Suprapubic skin (tissue), 4 donors: ENCODE measurements at regions not wholly inside any gene's neighbourhood (a gene's known extent, or its start where the extent isn't known, plus 50 kb on each side); places are given as distances from the start of the nearest gene placed in this dataset.

Source experiments
- CTCF ChIP-seq, 2 donors: fragments of 200-600 bp in 1 of 2; fragments of 450-650 bp in 1 of 2; sonication (generic) in 1 of 2; IDR thresholded peaks; one replicate each; pipeline ENCODE4 v1.5.1; 2016 to 2019; ENCODE audit warnings: antibody characterized with exemption in 2 of 2, mild to moderate bottlenecking in 1 of 2, moderate library complexity in 1 of 2
- EP300 ChIP-seq: sonication (generic); formaldehyde crosslinking; IDR thresholded peaks from one replicate; pipeline ENCODE4 v1.6.1; 2017; ENCODE audit warnings: antibody characterized with exemption
- POLR2A ChIP-seq, 2 donors: fragments of 450-650 bp; IDR thresholded peaks; one replicate each; pipeline ENCODE4 v1.6.1; 2017; ENCODE audit warnings: antibody characterized with exemption in 2 of 2, mild to moderate bottlenecking in 2 of 2, moderate library complexity in 2 of 2
- POLR2AphosphoS5 ChIP-seq, 3 donors: sonication (generic); formaldehyde crosslinking; IDR thresholded peaks; one replicate each; pipeline ENCODE4 v1.6.1; 2017; ENCODE audit warnings: antibody characterized with exemption in 3 of 3

- no peak for TF ChIP-seq POLR2A (IDR thresholded peaks at IDR 0.05)
- no peak for TF ChIP-seq CTCF (IDR thresholded peaks at IDR 0.05)
- no peak for TF ChIP-seq POLR2AphosphoS5 (IDR thresholded peaks at IDR 0.05)
- TF ChIP-seq EP300: no peak
Observed at GRCh38 chr6:54009052-54009654, 102.1 kb upstream of the MLIP start.
